Activated T-cell treated with anti-CD3 and anti-CD28 coated beads, Interleukin-2, amount 50 U/mL, for 24 hours (primary cell): ENCODE measurements at regions not wholly inside any gene's neighbourhood (a gene's known extent, or its start where the extent isn't known, plus 50 kb on each side); places are given as distances from the start of the nearest gene placed in this dataset.
A peak's percentile ranks its signal among the peaks of the same experiment; 100 is the strongest.

ENCODE experiments used
- DNase-seq: peaks from one replicate; pipeline ENCODE4 v3.0.0-alpha.2; 2020
- H3K27ac Mint-ChIP-seq: 2 replicates; pipeline ENCODE4 v1.8.0; 2020; ENCODE audit warnings: mild to moderate bottlenecking, mixed read lengths
- H3K27me3 Mint-ChIP-seq: 2 replicates; pipeline ENCODE4 v1.8.0; 2020; ENCODE audit warnings: mixed read lengths
- H3K36me3 Mint-ChIP-seq: 2 replicates; pipeline ENCODE4 v1.8.0; 2020; ENCODE audit warnings: low read depth, mixed read lengths
- H3K4me1 Mint-ChIP-seq: 2 replicates; pipeline ENCODE4 v1.8.0; 2020; ENCODE audit warnings: low read depth, mixed read lengths
- H3K4me3 Mint-ChIP-seq: 2 replicates; pipeline ENCODE4 v1.8.0; 2020; ENCODE audit warnings: mild to moderate bottlenecking, moderate library complexity, mixed read lengths
- H3K9me3 Mint-ChIP-seq: 2 replicates; pipeline ENCODE4 v1.8.0; 2020; ENCODE audit warnings: mixed read lengths

- Mint-ChIP-seq H3K27ac (peak overlapping the region; percentile 67), H3K9me3 (no peaks in the 10 kb centered on the region), H3K4me3 (peak overlapping the region; percentile 60), H3K36me3 (peaks cover 35% of the 10 kb centered on the region), H3K27me3 (no peaks in the 10 kb centered on the region), H3K4me1 (peaks cover 79% of the 10 kb centered on the region)
- DNase-seq: no peak
These were observed 182.6 kb downstream of the MRPL39 start for GRCh38 chr21:25424634-25425033.

DNA sequence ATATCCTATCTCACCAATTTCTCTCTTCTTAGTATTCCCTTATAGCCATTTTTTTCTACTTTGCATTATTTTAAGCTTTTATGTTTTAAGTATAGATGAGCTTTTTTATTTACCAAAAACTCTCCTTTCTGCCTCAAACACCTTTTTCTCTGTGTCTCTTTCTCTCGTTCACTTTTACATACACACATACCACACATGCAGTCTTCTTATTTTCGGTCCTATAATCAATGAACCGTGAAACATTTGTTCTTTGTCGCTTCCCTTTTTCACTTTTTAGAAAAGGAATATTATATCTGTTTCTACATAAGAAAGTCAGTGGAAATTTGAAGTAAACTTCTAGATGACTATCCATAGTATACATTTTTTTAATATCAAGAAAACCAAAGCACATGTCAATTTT, 183.2 kb downstream of the MRPL39 start:
- no peaks in the 10 kb centered on the region for H3K27me3 Mint-ChIP-seq
- peaks cover 39% of the 10 kb centered on the region for H3K36me3 Mint-ChIP-seq
- H3K9me3 Mint-ChIP-seq: no peaks in the 10 kb centered on the region
- H3K4me1 Mint-ChIP-seq: peaks cover 77% of the 10 kb centered on the region
- H3K4me3 Mint-ChIP-seq: peak overlapping the region; percentile 60
- peak overlapping the region; percentile 67 for H3K27ac Mint-ChIP-seq
- no peak for DNase-seq

GRCh38 chr21:25422610-25423608, 184.4 kb downstream of the MRPL39 start:
- DNase-seq: no peak
- peaks cover 70% of the 10 kb centered on the region for H3K4me1 Mint-ChIP-seq
- H3K27me3 Mint-ChIP-seq: no peaks in the 10 kb centered on the region
- H3K4me3 Mint-ChIP-seq: peak overlapping the region; percentile 50
- H3K9me3 Mint-ChIP-seq: no peaks in the 10 kb centered on the region
- H3K36me3 Mint-ChIP-seq: peaks cover 45% of the 10 kb centered on the region
- H3K27ac Mint-ChIP-seq: peak overlapping the region; percentile 89

DNA sequence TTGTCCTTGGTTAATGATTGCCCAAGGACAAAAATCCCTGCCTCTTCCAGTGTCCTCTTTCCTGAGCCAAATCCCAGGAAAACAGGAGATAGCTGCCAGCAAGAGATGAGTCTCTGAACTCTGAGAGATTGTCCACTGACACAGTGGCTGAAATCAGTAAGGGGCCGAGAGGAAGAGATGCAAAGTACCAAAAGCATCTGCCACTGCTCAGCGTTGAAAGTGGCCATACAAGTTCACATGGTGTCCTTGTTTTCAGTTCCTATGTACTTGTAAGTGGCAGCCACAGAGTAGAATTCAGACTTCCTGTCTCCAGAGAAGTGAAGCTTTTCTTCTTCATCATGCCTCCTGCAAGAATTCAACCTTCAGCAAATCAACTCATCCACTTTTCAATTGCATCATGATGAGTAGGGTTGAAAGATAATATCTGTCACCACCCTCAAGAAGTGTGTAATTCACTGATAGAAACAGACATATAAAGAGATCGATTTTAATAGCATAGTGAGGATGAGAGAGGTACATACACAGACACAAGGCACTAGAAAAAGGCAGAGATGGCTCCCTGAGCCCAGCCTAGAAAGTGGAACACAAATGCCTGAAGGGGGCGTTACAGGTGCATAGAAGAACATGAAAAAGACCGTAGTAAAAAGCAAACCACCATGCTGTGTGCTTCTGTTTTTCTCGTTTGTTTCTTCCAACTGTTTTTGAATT, 185.8 kb downstream of the MRPL39 start:
- peaks cover 75% of the 10 kb centered on the region for H3K4me1 Mint-ChIP-seq
- peaks cover 52% of the 10 kb centered on the region for H3K36me3 Mint-ChIP-seq
- H3K9me3 Mint-ChIP-seq: no peaks in the 10 kb centered on the region

DNA sequence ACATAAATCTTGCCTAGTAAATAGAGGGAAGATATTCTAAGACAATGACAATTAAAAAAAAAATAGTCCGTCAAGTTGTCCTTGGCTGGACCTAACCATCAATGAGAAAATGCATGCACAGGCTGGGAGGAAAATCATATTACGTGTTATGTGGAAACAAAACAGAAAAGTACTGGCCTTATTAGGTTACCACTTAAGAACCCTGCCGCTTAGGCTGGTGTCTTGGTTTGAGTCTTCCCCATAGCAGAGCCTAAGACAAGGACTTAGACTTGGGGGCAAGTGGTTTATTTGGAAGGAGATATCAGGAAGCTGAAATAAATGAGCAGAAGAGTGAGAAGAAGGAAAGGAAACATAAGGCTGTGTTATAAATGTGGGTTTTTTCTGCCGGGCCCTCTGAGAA, 186.4 kb downstream of the MRPL39 start:
- no peak for DNase-seq
- peaks cover 54% of the 10 kb centered on the region for H3K36me3 Mint-ChIP-seq
- peak overlapping the region; percentile 94 for H3K27ac Mint-ChIP-seq
- H3K4me1 Mint-ChIP-seq: peaks cover 72% of the 10 kb centered on the region
- H3K4me3 Mint-ChIP-seq: peak overlapping the region; percentile 58
- H3K9me3 Mint-ChIP-seq: no peaks in the 10 kb centered on the region
- no peaks in the 10 kb centered on the region for H3K27me3 Mint-ChIP-seq

More for the DNA sequence above, 185.8 kb downstream of the MRPL39 start:
- Mint-ChIP-seq H3K27me3 (no peaks in the 10 kb centered on the region), H3K4me3 (peak overlapping the region; percentile 58), H3K27ac (peak overlapping the region; percentile 94)
- peak; percentile 60 for DNase-seq

- H3K4me1 Mint-ChIP-seq: peaks cover 45% of the 10 kb centered on the region
- H3K27ac Mint-ChIP-seq: no peak overlapping the region
- H3K27me3 Mint-ChIP-seq: no peaks in the 10 kb centered on the region
- H3K9me3 Mint-ChIP-seq: peaks cover 4% of the 10 kb centered on the region
- DNase-seq: no peak
- H3K36me3 Mint-ChIP-seq: peaks cover 71% of the 10 kb centered on the region
- no peak overlapping the region for H3K4me3 Mint-ChIP-seq
These were observed 190.6 kb downstream of the MRPL39 start for GRCh38 chr21:25416669-25417068.

- peaks cover 31% of the 10 kb centered on the region for H3K36me3 Mint-ChIP-seq
- no peak overlapping the region for H3K4me3 Mint-ChIP-seq
- no peaks in the 10 kb centered on the region for H3K27me3 Mint-ChIP-seq
- peaks cover 12% of the 10 kb centered on the region for H3K4me1 Mint-ChIP-seq
- no peak overlapping the region for H3K27ac Mint-ChIP-seq
- peaks cover 4% of the 10 kb centered on the region for H3K9me3 Mint-ChIP-seq
- DNase-seq: no peak
These were observed 195.2 kb downstream of the MRPL39 start for GRCh38 chr21:25412100-25412499.

DNA sequence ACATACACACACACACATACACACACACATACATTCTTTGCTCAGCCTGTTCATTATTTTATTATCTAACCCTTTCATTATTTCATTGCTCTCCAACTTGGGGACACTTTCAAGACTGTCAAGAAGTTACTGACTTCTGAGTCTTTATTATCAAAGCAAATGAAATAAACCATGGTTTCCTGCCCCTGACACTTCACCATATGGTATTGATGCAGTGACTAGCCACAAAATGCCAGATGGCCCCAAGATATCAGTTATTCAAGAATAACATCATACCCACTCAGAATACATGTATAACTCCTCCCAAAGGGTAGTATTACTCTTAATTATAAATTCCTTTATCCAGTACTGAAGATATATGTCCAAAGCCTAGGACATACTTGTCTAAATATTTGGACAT, 197.3 kb downstream of the MRPL39 start:
- Mint-ChIP-seq H3K9me3 (peaks cover 4% of the 10 kb centered on the region), H3K4me3 (no peak overlapping the region), H3K4me1 (peaks cover 2% of the 10 kb centered on the region), H3K27ac (no peak overlapping the region), H3K36me3 (peaks cover 18% of the 10 kb centered on the region), H3K27me3 (no peaks in the 10 kb centered on the region)
- no peak for DNase-seq

- no peak overlapping the region for H3K27ac Mint-ChIP-seq
- H3K9me3 Mint-ChIP-seq: no peaks in the 10 kb centered on the region
- no peaks in the 10 kb centered on the region for H3K27me3 Mint-ChIP-seq
- peaks cover 2% of the 10 kb centered on the region for H3K4me1 Mint-ChIP-seq
- no peak for DNase-seq
- peaks cover 12% of the 10 kb centered on the region for H3K36me3 Mint-ChIP-seq
- no peak overlapping the region for H3K4me3 Mint-ChIP-seq
These were observed 198.6 kb downstream of the MRPL39 start for GRCh38 chr21:25408666-25409065.

- no peak overlapping the region for H3K27ac Mint-ChIP-seq
- peaks cover 24% of the 10 kb centered on the region for H3K36me3 Mint-ChIP-seq
- H3K9me3 Mint-ChIP-seq: no peaks in the 10 kb centered on the region
These were observed 200.2 kb downstream of the MRPL39 start for GRCh38 chr21:25406887-25407579.

GRCh38 chr21:25405984-25406383, 201.3 kb downstream of the MRPL39 start:
- H3K4me1 Mint-ChIP-seq: peaks cover 18% of the 10 kb centered on the region
- no peak overlapping the region for H3K27ac Mint-ChIP-seq
- no peak overlapping the region for H3K4me3 Mint-ChIP-seq
- H3K9me3 Mint-ChIP-seq: no peaks in the 10 kb centered on the region
- H3K27me3 Mint-ChIP-seq: peaks cover 2% of the 10 kb centered on the region
- peaks cover 30% of the 10 kb centered on the region for H3K36me3 Mint-ChIP-seq
- DNase-seq: no peak

More at GRCh38 chr21:25406887-25407579, 200.2 kb downstream of the MRPL39 start:
- no peaks in the 10 kb centered on the region for H3K27me3 Mint-ChIP-seq
- peaks cover 12% of the 10 kb centered on the region for H3K4me1 Mint-ChIP-seq
- no peak overlapping the region for H3K4me3 Mint-ChIP-seq
- no peak for DNase-seq

- no peak for DNase-seq
- peaks cover 36% of the 10 kb centered on the region for H3K36me3 Mint-ChIP-seq
- H3K27me3 Mint-ChIP-seq: peaks cover 2% of the 10 kb centered on the region
- H3K4me3 Mint-ChIP-seq: no peak overlapping the region
- H3K27ac Mint-ChIP-seq: no peak overlapping the region
- H3K9me3 Mint-ChIP-seq: no peaks in the 10 kb centered on the region
- peaks cover 29% of the 10 kb centered on the region for H3K4me1 Mint-ChIP-seq
These were observed 204.9 kb downstream of the MRPL39 start for GRCh38 chr21:25402134-25402961.

DNA sequence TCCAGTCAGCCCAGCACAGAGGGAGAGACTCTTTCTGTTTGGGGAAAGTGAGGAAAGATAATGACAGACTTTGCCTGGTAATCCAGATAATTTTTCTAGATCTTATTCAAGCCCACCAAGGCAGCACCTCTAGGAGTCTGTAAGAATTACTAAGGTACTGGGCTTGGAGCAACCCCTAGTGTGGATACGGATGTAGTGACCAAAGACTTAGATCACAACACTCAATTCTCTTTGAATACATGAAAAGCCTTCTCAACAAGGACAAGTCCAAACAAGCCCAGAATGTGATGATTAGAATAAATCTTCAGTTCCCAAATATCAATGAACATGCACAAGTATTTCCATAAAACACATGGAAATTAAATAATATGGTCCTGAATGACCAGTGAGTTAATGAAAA, 206.9 kb downstream of the MRPL39 start:
- no peak overlapping the region for H3K4me3 Mint-ChIP-seq
- peaks cover 46% of the 10 kb centered on the region for H3K4me1 Mint-ChIP-seq
- peaks cover 2% of the 10 kb centered on the region for H3K27me3 Mint-ChIP-seq
- DNase-seq: no peak
- H3K36me3 Mint-ChIP-seq: peaks cover 37% of the 10 kb centered on the region
- no peaks in the 10 kb centered on the region for H3K9me3 Mint-ChIP-seq
- H3K27ac Mint-ChIP-seq: no peak overlapping the region

- peaks cover 36% of the 10 kb centered on the region for H3K36me3 Mint-ChIP-seq
- H3K4me1 Mint-ChIP-seq: peaks cover 55% of the 10 kb centered on the region
- DNase-seq: no peak
- H3K27ac Mint-ChIP-seq: no peak overlapping the region
- H3K4me3 Mint-ChIP-seq: no peak overlapping the region
- peaks cover 2% of the 10 kb centered on the region for H3K27me3 Mint-ChIP-seq
- no peaks in the 10 kb centered on the region for H3K9me3 Mint-ChIP-seq
These were observed 208.7 kb downstream of the MRPL39 start for GRCh38 chr21:25398630-25399029.
